WTC11 (cell line): ENCODE measurements at regions not wholly inside any gene's neighbourhood (a gene's known extent, or its start where the extent isn't known, plus 50 kb on each side); places are given as distances from the start of the nearest gene placed in this dataset.

Experiments used
- ATAC-seq: fragments of 200-7000 bp; cut with Tn5 transposase; 2 replicates; pipeline ENCODE4 v1.10.0; 2021; ENCODE audit warnings: mild to moderate bottlenecking, moderate library complexity
- CTCF ChIA-PET: fragments of 300-600 bp; sonication (Branson Sonifier 250); formaldehyde crosslinking; loops from one replicate; lab custom pipeline; 2021; ENCODE audit warnings: antibody characterized with exemption; lab: Charles Lee
- POLR2A ChIA-PET: fragments of 350-600 bp; sonication (Branson Sonifier 250); formaldehyde crosslinking; loops from one replicate; lab custom pipeline; 2021; ENCODE audit warnings: antibody characterized with exemption; lab: Charles Lee
- DNase-seq: peaks from one replicate; pipeline ENCODE4 v3.0.0; 2021; ENCODE audit warnings: low spot score
- H3K27ac Mint-ChIP-seq: 2 replicates; pipeline ENCODE4 v1.8.0; 2021; ENCODE audit warnings: mixed read lengths
- H3K27me3 Mint-ChIP-seq: 2 replicates; pipeline ENCODE4 v1.8.0; 2021; ENCODE audit warnings: low read depth, mild to moderate bottlenecking, moderate library complexity, mixed read lengths
- H3K36me3 Mint-ChIP-seq: 2 replicates; pipeline ENCODE4 v1.8.0; 2021; ENCODE audit warnings: mixed read lengths
- H3K4me1 Mint-ChIP-seq: 2 replicates; pipeline ENCODE4 v1.8.0; 2022; ENCODE audit warnings: mixed read lengths
- H3K4me3 Mint-ChIP-seq: 2 replicates; pipeline ENCODE4 v1.8.0; 2021; ENCODE audit warnings: mild to moderate bottlenecking, moderate library complexity, mixed read lengths
- H3K9me3 Mint-ChIP-seq: 2 replicates; pipeline ENCODE4 v1.8.0; 2021; ENCODE audit warnings: mixed read lengths
- ATF1 ChIP-seq: sonication (generic); formaldehyde crosslinking; IDR thresholded peaks from 2 replicates; pipeline ENCODE4 v1.8.1; 2023; ENCODE audit warnings: mild to moderate bottlenecking, moderate library complexity, missing genetic modification reagents
- CREB1 ChIP-seq: sonication (generic); formaldehyde crosslinking; IDR thresholded peaks from 2 replicates; pipeline ENCODE4 v1.8.0; 2023; ENCODE audit warnings: mild to moderate bottlenecking, missing genetic modification reagents
- FOXK1 ChIP-seq: sonication (generic); formaldehyde crosslinking; IDR thresholded peaks from 2 replicates; pipeline ENCODE4 v1.8.0; 2022; ENCODE audit warnings: mild to moderate bottlenecking, moderate library complexity, missing genetic modification reagents
- JAZF1 ChIP-seq: fragments of 250-450 bp; sonication (Bioruptor Pico); IDR thresholded peaks from 2 replicates; pipeline ENCODE4 v1.9.0; 2021; ENCODE audit warnings: moderate library complexity, mild to moderate bottlenecking, inconsistent platforms
- NFATC4 ChIP-seq: fragments of 250-450 bp; sonication (Bioruptor Pico); IDR thresholded peaks from 2 replicates; pipeline ENCODE4 v1.9.0; 2021; ENCODE audit warnings: mild to moderate bottlenecking
- RELA ChIP-seq: sonication (generic); formaldehyde crosslinking; IDR thresholded peaks from 2 replicates; pipeline ENCODE4 v1.8.1; 2022; ENCODE audit warnings: missing genetic modification reagents, mild to moderate bottlenecking, borderline replicate concordance
- TCF7 ChIP-seq: sonication (generic); formaldehyde crosslinking; IDR thresholded peaks from 2 replicates; pipeline ENCODE4 v1.8.0; 2022; ENCODE audit warnings: mild to moderate bottlenecking, low read depth, missing genetic modification reagents, moderate library complexity
- TEAD4 ChIP-seq: sonication (generic); formaldehyde crosslinking; IDR thresholded peaks from 2 replicates; pipeline ENCODE4 v1.8.0; 2022; ENCODE audit warnings: mild to moderate bottlenecking, missing genetic modification reagents
- TP53 ChIP-seq: sonication (generic); formaldehyde crosslinking; IDR thresholded peaks from 2 replicates; pipeline ENCODE4 v1.8.1; 2023; ENCODE audit warnings: mild to moderate bottlenecking, missing genetic modification reagents
- ZNF317 ChIP-seq: sonication (generic); formaldehyde crosslinking; IDR thresholded peaks from 2 replicates; pipeline ENCODE4 v1.8.1; 2023; ENCODE audit warnings: low read depth, mild to moderate bottlenecking, moderate library complexity, missing genetic modification reagents, borderline replicate concordance
- ZNF396 ChIP-seq: fragments of 250-450 bp; sonication (Bioruptor Pico); IDR thresholded peaks from 2 replicates; pipeline ENCODE4 v1.8.0; 2021; ENCODE audit warnings: mild to moderate bottlenecking, moderate library complexity, borderline replicate concordance
- ZNF423 ChIP-seq: fragments of 250-450 bp; sonication (Bioruptor Pico); IDR thresholded peaks from 2 replicates; pipeline ENCODE4 v2.1.2; 2022; ENCODE audit warnings: mild to moderate bottlenecking, moderate library complexity
- TF ChIP-seq, protein P1 (sequence below): sonication (generic); formaldehyde crosslinking; IDR thresholded peaks from 2 replicates; pipeline ENCODE4 v1.8.1; 2023; ENCODE audit warnings: mild to moderate bottlenecking, missing genetic modification reagents, moderate library complexity
- TF ChIP-seq, protein P2 (sequence below): sonication (generic); formaldehyde crosslinking; conservative IDR thresholded peaks from 2 replicates; pipeline ENCODE4 v1.8.1; 2022; ENCODE audit warnings: mild to moderate bottlenecking, missing genetic modification reagents
- TF ChIP-seq, protein P3 (sequence below): sonication (generic); formaldehyde crosslinking; IDR thresholded peaks from 2 replicates; pipeline ENCODE4 v1.8.1; 2023; ENCODE audit warnings: mild to moderate bottlenecking, missing genetic modification reagents, moderate library complexity
- TF ChIP-seq, protein P4 (sequence below): sonication (generic); formaldehyde crosslinking; IDR thresholded peaks from 2 replicates; pipeline ENCODE4 v1.8.0; 2023; ENCODE audit warnings: missing genetic modification reagents, mild to moderate bottlenecking, borderline replicate concordance

DNA sequence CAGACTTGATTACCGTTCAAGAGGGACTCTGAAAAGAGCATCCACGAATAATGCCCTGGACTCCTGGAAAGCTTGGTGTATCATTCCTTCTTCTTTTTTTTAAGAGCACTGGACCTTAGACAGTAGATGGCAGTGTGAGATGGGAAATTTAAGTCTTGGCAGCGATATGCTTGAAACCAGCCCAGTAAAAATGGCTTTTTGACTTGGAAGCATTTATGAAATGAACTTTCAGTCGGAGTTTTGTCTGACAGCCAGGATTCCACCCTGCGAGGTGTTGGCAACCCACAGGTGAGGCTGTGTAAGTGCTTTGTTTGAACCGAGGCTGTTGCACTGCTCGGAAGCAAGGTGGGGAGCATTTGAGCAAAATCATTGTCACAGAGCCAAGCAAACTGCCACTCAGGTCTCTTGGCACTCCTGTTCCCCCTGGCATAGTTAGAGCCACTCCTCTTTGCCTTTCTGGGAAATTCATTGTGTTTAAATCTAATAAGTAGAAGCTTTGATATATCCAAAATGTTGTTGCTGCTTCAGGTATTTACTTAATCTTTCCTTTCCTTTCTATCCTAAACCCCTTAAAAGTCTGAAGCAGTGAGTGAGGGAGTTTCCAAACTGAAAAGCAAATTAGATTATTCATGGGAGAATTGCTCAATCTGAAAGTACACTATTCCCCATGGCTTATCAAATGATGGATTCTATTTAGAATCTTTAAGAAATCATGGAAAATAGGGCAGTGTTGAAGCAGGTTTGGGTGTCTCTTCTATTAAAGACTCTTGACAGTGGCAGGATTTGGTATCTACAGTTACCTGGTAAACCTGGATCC lies 272.8 kb upstream of the SLC35B3 start:
- H3K4me1 Mint-ChIP-seq, result peaks cover 5% of the 10 kb centered on the region; the same call in 1 of the 2 replicates
- no peak overlapping the region for H3K4me3 Mint-ChIP-seq
- H3K27ac Mint-ChIP-seq, result no peak overlapping the region
- POLR2A ChIA-PET, result interaction anchor here (0.6 kb wide), 1 partner anchor 543 kb away, joined by 3 read pairs; no protein-coding TSS in a partner anchor
- CTCF ChIA-PET, result no interaction called here
- no peaks in the 10 kb centered on the region for H3K36me3 Mint-ChIP-seq
- H3K9me3 Mint-ChIP-seq, result no peaks in the 10 kb centered on the region
- H3K27me3 Mint-ChIP-seq, result no peaks in the 10 kb centered on the region
- TF ChIP-seq RELA (CRISPR knock-in tag) (no peak), ZNF317 (CRISPR knock-in tag) (no peak)
- TF ChIP-seq, all 79 proteins: peak for 0
- ATAC-seq (peak; percentile 70), DNase-seq (no peak)

DNA sequence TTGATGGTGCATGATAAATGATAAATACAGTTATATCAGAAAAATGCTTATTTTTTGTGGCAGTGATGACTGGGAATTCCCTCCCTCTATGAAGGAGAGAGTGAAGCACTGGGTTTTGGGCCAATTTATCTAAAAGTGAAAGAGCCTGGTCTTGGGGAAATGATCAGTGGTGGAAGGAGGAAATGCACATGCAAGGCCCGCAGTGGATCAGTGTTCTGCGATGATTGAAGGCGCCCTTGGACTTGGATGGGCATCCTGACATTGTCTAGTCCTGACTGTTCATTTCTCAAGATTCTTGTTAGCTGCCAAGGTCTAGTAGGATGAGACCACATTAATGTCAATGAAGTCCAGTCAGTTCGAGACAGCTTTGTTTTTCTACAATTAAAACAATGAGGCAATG lies 272.0 kb upstream of the SLC35B3 start:
- Mint-ChIP-seq H3K36me3 (no peaks in the 10 kb centered on the region), H3K27me3 (no peaks in the 10 kb centered on the region), H3K4me3 (no peak overlapping the region), H3K9me3 (no peaks in the 10 kb centered on the region; the same call in 1 of the 2 replicates), H3K27ac (no peak overlapping the region), H3K4me1 (peaks cover 5% of the 10 kb centered on the region; the same call in 1 of the 2 replicates)
- ChIA-PET CTCF (interaction anchor here (0.9 kb wide), 1 partner anchor 276 kb away, joined by 4 read pairs; no protein-coding TSS in a partner anchor), POLR2A (no interaction called here)
- no peak for DNase-seq
- no peak for ATAC-seq
- TF ChIP-seq NFATC4 (CRISPR knock-in tag) (no peak), ZNF396 (CRISPR knock-in tag) (no peak), TP53 (CRISPR knock-in tag) (no peak), JAZF1 (CRISPR knock-in tag) (no peak), TEAD4 (CRISPR knock-in tag) (no peak), ZNF423 (no peak), RELA (CRISPR knock-in tag) (no peak), ATF1 (CRISPR knock-in tag) (no peak), CREB1 (CRISPR knock-in tag) (no peak), FOXK1 (CRISPR knock-in tag) (no peak), TCF7 (CRISPR knock-in tag) (no peak)
- TF ChIP-seq, protein P1, sequence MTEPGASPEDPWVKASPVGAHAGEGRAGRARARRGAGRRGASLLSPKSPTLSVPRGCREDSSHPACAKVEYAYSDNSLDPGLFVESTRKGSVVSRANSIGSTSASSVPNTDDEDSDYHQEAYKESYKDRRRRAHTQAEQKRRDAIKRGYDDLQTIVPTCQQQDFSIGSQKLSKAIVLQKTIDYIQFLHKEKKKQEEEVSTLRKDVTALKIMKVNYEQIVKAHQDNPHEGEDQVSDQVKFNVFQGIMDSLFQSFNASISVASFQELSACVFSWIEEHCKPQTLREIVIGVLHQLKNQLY, result no peak
- TF ChIP-seq, protein P2, sequence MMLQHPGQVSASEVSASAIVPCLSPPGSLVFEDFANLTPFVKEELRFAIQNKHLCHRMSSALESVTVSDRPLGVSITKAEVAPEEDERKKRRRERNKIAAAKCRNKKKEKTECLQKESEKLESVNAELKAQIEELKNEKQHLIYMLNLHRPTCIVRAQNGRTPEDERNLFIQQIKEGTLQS (CRISPR knock-in tag), result no peak
- TF ChIP-seq, protein P3, sequence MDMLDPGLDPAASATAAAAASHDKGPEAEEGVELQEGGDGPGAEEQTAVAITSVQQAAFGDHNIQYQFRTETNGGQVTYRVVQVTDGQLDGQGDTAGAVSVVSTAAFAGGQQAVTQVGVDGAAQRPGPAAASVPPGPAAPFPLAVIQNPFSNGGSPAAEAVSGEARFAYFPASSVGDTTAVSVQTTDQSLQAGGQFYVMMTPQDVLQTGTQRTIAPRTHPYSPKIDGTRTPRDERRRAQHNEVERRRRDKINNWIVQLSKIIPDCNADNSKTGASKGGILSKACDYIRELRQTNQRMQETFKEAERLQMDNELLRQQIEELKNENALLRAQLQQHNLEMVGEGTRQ (CRISPR knock-in tag), result no peak
- TF ChIP-seq, protein P4, sequence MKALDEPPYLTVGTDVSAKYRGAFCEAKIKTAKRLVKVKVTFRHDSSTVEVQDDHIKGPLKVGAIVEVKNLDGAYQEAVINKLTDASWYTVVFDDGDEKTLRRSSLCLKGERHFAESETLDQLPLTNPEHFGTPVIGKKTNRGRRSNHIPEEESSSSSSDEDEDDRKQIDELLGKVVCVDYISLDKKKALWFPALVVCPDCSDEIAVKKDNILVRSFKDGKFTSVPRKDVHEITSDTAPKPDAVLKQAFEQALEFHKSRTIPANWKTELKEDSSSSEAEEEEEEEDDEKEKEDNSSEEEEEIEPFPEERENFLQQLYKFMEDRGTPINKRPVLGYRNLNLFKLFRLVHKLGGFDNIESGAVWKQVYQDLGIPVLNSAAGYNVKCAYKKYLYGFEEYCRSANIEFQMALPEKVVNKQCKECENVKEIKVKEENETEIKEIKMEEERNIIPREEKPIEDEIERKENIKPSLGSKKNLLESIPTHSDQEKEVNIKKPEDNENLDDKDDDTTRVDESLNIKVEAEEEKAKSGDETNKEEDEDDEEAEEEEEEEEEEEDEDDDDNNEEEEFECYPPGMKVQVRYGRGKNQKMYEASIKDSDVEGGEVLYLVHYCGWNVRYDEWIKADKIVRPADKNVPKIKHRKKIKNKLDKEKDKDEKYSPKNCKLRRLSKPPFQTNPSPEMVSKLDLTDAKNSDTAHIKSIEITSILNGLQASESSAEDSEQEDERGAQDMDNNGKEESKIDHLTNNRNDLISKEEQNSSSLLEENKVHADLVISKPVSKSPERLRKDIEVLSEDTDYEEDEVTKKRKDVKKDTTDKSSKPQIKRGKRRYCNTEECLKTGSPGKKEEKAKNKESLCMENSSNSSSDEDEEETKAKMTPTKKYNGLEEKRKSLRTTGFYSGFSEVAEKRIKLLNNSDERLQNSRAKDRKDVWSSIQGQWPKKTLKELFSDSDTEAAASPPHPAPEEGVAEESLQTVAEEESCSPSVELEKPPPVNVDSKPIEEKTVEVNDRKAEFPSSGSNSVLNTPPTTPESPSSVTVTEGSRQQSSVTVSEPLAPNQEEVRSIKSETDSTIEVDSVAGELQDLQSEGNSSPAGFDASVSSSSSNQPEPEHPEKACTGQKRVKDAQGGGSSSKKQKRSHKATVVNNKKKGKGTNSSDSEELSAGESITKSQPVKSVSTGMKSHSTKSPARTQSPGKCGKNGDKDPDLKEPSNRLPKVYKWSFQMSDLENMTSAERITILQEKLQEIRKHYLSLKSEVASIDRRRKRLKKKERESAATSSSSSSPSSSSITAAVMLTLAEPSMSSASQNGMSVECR, result no peak
